AG04449 (cell line): ENCODE measurements at regions not wholly inside any gene's neighbourhood (a gene's known extent, or its start where the extent isn't known, plus 50 kb on each side); places are given as distances from the start of the nearest gene placed in this dataset.

ENCODE experiments used
- CTCF ChIA-PET: fragments of 350-600 bp; formaldehyde crosslinking; extraction: SDS; loops from one replicate; lab custom pipeline; 2021; ENCODE audit warnings: antibody characterized with exemption; lab: Yijun Ruan, JAX
- POLR2A ChIA-PET: fragments of 400-600, 350-600 bp; formaldehyde crosslinking; extraction: SDS; loops from one replicate; lab custom pipeline; 2020; ENCODE audit warnings: antibody characterized with exemption, inconsistent platforms; lab: Yijun Ruan, JAX
- DNase-seq: peaks from one replicate; pipeline ENCODE4 v3.0.0-alpha.2; 2010; ENCODE audit warnings: low read depth, low spot score
- H3K4me3 ChIP-seq: 2 replicates; pipeline ENCODE4 v1.5.1; 2011; ENCODE audit warnings: low read depth, mild to moderate bottlenecking, control low read depth, low read length
- CTCF ChIP-seq: IDR thresholded peaks from one replicate; pipeline ENCODE4 v1.5.1; 2011; ENCODE audit warnings: mild to moderate bottlenecking, moderate library complexity, low read length, control low read depth, inconsistent platforms; ENCODE audit not compliant: insufficient read depth; ENCODE audit errors: missing control alignments

DNA sequence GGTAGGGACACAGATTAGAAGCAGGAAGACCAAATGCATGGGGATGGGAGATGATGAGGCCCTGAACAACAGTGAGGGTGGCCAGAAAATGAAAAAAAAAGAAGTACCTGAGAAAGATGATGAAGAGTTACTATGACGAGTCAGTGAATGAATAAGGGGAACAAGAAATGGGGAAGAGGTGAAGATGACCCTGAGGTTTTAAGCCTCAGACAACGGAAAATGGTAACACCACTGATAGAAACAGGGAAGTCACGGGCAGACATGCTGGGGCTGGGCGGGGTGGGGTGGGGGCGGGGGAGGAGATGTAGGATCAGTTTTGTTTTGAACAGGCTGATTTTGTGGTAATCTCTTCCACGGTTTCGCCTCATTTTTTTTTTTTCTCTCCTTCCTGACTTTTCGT is 205.1 kb upstream of the CADM1 start:
- no peak overlapping the region for H3K4me3 ChIP-seq
- TF ChIP-seq CTCF, result no peak
- POLR2A ChIA-PET, result no interaction called here
- no peak for DNase-seq
- CTCF ChIA-PET, result no interaction called here

GRCh38 chr11:115707180-115707905 is 203.1 kb upstream of the CADM1 start:
- CTCF ChIA-PET, result interaction anchor here (1.2 kb wide), 1 partner anchor 14 kb away, joined by 3 read pairs; no protein-coding TSS in a partner anchor
- no peak for TF ChIP-seq CTCF
- no peak overlapping the region for H3K4me3 ChIP-seq
- POLR2A ChIA-PET, result no interaction called here
- no peak for DNase-seq

DNA sequence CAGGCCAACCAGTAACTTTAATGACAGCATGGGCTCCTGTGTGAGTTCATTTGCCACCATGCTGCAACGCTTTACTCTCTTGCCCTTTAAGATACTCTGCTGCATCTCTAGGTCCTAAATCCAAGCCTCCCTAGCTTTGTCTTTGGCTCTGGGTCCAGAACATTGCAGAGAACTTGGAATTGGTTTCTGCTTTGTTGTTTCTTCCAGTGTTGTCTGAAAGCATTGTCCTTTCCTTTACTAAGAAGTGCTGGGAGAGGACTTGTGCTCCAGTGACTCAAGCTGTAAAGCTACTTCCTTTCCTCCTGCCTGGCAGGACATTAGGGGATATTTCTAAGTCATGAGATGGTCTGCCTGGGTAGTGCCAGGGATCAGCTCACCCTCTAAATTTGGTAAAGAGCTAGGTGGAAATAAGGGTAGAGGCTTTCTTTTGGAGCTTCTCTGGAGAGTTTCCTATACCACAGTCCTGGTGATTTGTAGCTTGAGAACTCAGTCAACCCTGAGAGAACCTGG is 202.5 kb upstream of the CADM1 start:
- ChIA-PET POLR2A (no interaction called here), CTCF (interaction anchor here (1.2 kb wide), 1 partner anchor 15 kb away, joined by 3 read pairs; no protein-coding TSS in a partner anchor)
- DNase-seq, result no peak
- TF ChIP-seq CTCF, result no peak
- H3K4me3 ChIP-seq, result no peak overlapping the region

- CTCF ChIA-PET, result interaction anchor here (0.7 kb wide), 1 partner anchor 57 kb away, joined by 3 read pairs; no protein-coding TSS in a partner anchor
- no peak for DNase-seq
These were observed 201.0 kb upstream of the CADM1 start for GRCh38 chr11:115705200-115705599.

DNA sequence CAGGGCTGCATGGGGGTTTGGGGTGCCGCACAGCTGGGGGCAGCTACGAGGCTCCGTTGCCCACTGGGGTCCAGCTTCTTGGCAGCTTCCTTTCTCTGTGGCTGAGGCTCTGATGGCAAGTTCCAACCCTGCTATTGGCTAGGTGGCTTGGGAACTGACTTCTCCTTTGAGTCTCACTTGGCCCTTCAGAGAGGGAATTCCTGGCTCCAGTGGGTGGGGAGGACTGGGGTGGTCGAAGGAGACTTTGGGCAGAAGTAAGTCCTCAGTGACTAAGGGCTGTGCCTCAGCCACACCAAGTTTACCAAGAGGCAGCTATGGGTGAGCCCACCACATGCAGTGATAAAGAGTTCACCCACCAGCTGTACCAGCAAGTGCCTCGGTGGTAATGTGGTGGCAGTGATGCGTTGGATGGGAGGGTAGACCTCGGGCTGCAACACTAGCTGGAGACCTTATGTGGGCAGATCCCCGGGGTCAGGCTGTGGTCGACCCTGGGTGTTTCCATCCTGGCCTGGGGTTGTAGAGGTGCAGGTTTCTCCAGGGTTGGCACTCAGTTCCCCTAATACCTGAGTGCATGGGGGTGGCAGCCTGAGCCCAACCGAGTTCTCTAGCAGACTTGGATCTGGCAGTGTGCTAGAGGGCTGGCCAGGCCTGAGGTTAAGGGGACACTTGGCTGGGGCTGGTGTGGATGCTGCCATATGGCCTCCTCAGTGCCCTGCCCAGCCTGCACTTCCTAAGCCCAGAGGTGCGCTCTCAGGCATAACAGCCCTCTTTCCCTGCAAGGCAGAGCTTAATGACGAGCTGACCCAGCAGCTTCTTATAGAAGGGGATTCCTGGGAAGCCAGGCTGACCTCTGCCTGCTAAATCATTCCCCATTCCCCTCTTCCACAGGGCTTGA is 197.0 kb upstream of the CADM1 start:
- no peak for TF ChIP-seq CTCF
- CTCF ChIA-PET, result no interaction called here
- POLR2A ChIA-PET, result no interaction called here
- no peak for DNase-seq
- no peak overlapping the region for H3K4me3 ChIP-seq

More at GRCh38 chr11:115705200-115705599, 201.0 kb upstream of the CADM1 start:
- POLR2A ChIA-PET, result no interaction called here
- TF ChIP-seq CTCF, result no peak
- no peak overlapping the region for H3K4me3 ChIP-seq

DNA sequence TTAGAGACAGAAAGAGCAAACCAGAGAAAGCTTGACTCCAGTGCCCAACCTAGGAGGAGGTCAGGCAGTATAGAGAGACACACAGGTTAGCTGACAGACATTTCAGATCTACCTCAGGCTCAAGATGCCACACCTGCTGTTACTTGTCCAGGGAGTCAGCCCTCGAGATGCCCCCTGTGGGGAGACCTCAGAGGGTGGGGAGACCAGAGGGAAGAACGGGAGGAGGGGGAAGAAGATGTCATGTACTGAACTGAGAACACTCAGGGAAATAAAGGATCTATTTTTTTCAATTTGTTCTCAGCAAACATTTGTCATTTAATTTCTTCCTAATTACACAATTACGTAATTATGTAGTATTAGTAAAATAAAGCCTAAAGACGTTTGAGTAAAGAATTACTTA is 196.3 kb upstream of the CADM1 start:
- POLR2A ChIA-PET, result interaction anchor here (1.2 kb wide), 1 partner anchor 10 kb away, joined by 4 read pairs; no protein-coding TSS in a partner anchor
- CTCF ChIA-PET, result no interaction called here
- no peak overlapping the region for H3K4me3 ChIP-seq
- no peak for TF ChIP-seq CTCF
- no peak for DNase-seq
